A549 (cell line): ENCODE measurements at regions not wholly inside any gene's neighbourhood (a gene's known extent, or its start where the extent isn't known, plus 50 kb on each side); places are given as distances from the start of the nearest gene placed in this dataset.

ENCODE experiments used
- ATAC-seq, 2 experiments: fragments of 200-7000 bp in 1 of 2; fragments of >200 bp in 1 of 2; cut with Nextera tagmentation in 1 of 2; cut with Tn5 transposase in 1 of 2; 3 replicates each; pipeline versions ENCODE4 v1.8.0 to v1.9.1; 2018 to 2020; ENCODE audit warnings: mild to moderate bottlenecking in 1 of 2, moderate library complexity in 1 of 2
- CTCF ChIA-PET: fragments of 300-600 bp; sonication (Branson Sonifier 250); formaldehyde crosslinking; extraction: SDS; loops from one replicate; lab custom pipeline; 2021; ENCODE audit warnings: antibody characterized with exemption, inconsistent platforms; lab: Yijun Ruan, JAX
- POLR2A ChIA-PET: fragments of 350-600 bp; formaldehyde crosslinking; extraction: SDS; loops from one replicate; lab custom pipeline; 2021; ENCODE audit warnings: antibody characterized with exemption, inconsistent platforms; lab: Yijun Ruan, JAX
- DNase-seq, 2 experiments: peaks; one replicate each; pipeline versions ENCODE4 v3.0.0 to v3.0.0-alpha.2; 2011 to 2016; ENCODE audit warnings: low read depth in 1 of 2, low spot score in 1 of 2
- FAIRE-seq: peaks from 2 replicates; lab custom pipeline; 2011; peaks lifted over from hg19 to GRCh38; lab: Jason Lieb, UNC
- H3K27ac ChIP-seq, 2 experiments: fragments of >200 bp; sonication (Bioruptor Twin); formaldehyde crosslinking; 3 replicates each; pipeline ENCODE4 v1.5.1; 2016 to 2017
- H3K4me1 ChIP-seq: fragments of >200 bp; sonication (Bioruptor Twin); formaldehyde crosslinking; 3 replicates; pipeline ENCODE4 v1.6.1; 2016
- H3K4me2 ChIP-seq: fragments of >200 bp; sonication (Bioruptor Twin); formaldehyde crosslinking; 3 replicates; pipeline ENCODE4 v1.6.1; 2016
- H3K4me3 ChIP-seq: fragments of >200 bp; sonication (Bioruptor Twin); formaldehyde crosslinking; 3 replicates; pipeline ENCODE4 v1.5.1; 2016
- H3K9me3 ChIP-seq: fragments of >200 bp; sonication (Bioruptor Twin); formaldehyde crosslinking; 3 replicates; pipeline ENCODE4 v1.6.1; 2016
- BHLHE40 ChIP-seq: IDR thresholded peaks from 2 replicates; pipeline ENCODE4 v1.6.1; 2012; ENCODE audit warnings: low read depth, low read length, inconsistent platforms
- EHF ChIP-seq: fragments of 250-450 bp; sonication (Bioruptor Pico); IDR thresholded peaks from 2 replicates; pipeline ENCODE4 v1.5.0; 2020; ENCODE audit warnings: mild to moderate bottlenecking
- EHMT2 ChIP-seq: fragments of 200-600 bp; sonication (generic); IDR thresholded peaks from 2 replicates; pipeline ENCODE4 v1.6.1; 2016; ENCODE audit warnings: antibody characterized with exemption, low read depth, mild to moderate bottlenecking, moderate library complexity
- FOSB ChIP-seq: fragments of 250-450 bp; sonication (Bioruptor Pico); IDR thresholded peaks from 2 replicates; pipeline ENCODE4 v1.5.0; 2020; ENCODE audit warnings: mild to moderate bottlenecking, moderate library complexity
- FOSL2 ChIP-seq, 2 experiments: fragments of 450-650 bp in 1 of 2; fragments of >200 bp in 1 of 2; sonication (Bioruptor Twin) in 1 of 2; formaldehyde crosslinking; IDR thresholded peaks; 2 replicates each; pipeline versions ENCODE4 v1.5.0 to v1.6.1; 2016 to 2020; ENCODE audit warnings: mild to moderate bottlenecking in 1 of 2, moderate library complexity in 1 of 2
- GATA3 ChIP-seq: IDR thresholded peaks from 2 replicates; pipeline ENCODE4 v1.6.1; 2012; ENCODE audit warnings: borderline replicate concordance
- HOXB13 ChIP-seq: fragments of 250-450 bp; sonication (Bioruptor Pico); IDR thresholded peaks from 2 replicates; pipeline ENCODE4 v1.5.0; 2020; ENCODE audit warnings: low read depth, mild to moderate bottlenecking, moderate library complexity
- JUNB ChIP-seq: fragments of >200 bp; sonication (Bioruptor Twin); formaldehyde crosslinking; IDR thresholded peaks from 2 replicates; pipeline ENCODE4 v1.6.1; 2016
- KDM1A ChIP-seq: fragments of 200-600 bp; sonication (generic); IDR thresholded peaks from 2 replicates; pipeline ENCODE4 v1.6.1; 2016; ENCODE audit warnings: low read depth, mild to moderate bottlenecking
- MAFK ChIP-seq: fragments of 450-650 bp; IDR thresholded peaks from 2 replicates; pipeline ENCODE4 v1.6.1; 2014; ENCODE audit not compliant: partially characterized antibody
- NFE2L2 ChIP-seq: fragments of 150-350 bp; conservative IDR thresholded peaks from 2 replicates; pipeline ENCODE4 v1.6.1; 2014; ENCODE audit warnings: low read length
- NPAS2 ChIP-seq: fragments of 250-450 bp; sonication (Bioruptor Pico); IDR thresholded peaks from 2 replicates; pipeline ENCODE4 v1.8.0; 2022; ENCODE audit warnings: mild to moderate bottlenecking, moderate library complexity, borderline replicate concordance
- POLR2A ChIP-seq: IDR thresholded peaks from 2 replicates; pipeline ENCODE4 v1.6.1; 2012; ENCODE audit warnings: mild to moderate bottlenecking, low read length
- RAD21 ChIP-seq, 2 experiments: fragments of >200 bp in 1 of 2; sonication (Bioruptor Twin) in 1 of 2; formaldehyde crosslinking in 1 of 2; IDR thresholded peaks in 1 of 2; conservative IDR thresholded peaks in 1 of 2; 2 replicates in 1 of 2; 3 replicates in 1 of 2; pipeline ENCODE4 v1.6.1; 2012 to 2018; ENCODE audit warnings: inconsistent platforms in 1 of 2
- RNF2 ChIP-seq: fragments of 200-600 bp; sonication (generic); IDR thresholded peaks from 2 replicates; pipeline ENCODE4 v1.6.1; 2016; ENCODE audit warnings: low read depth, mild to moderate bottlenecking, antibody characterized with exemption, moderate library complexity, borderline replicate concordance
- SMC3 ChIP-seq: fragments of >200 bp; sonication (Bioruptor Twin); formaldehyde crosslinking; IDR thresholded peaks from 3 replicates; pipeline ENCODE4 v1.6.1; 2018; ENCODE audit warnings: inconsistent platforms
- ZFP36 ChIP-seq: fragments of 450-650 bp; IDR thresholded peaks from 2 replicates; pipeline ENCODE4 v1.6.1; 2014; ENCODE audit warnings: borderline replicate concordance; ENCODE audit not compliant: partially characterized antibody
- ZNF302 ChIP-seq: fragments of 250-450 bp; sonication (Bioruptor Pico); IDR thresholded peaks from 2 replicates; pipeline ENCODE4 v1.9.0; 2021; ENCODE audit warnings: inconsistent platforms, mild to moderate bottlenecking, moderate library complexity
- ZSCAN20 ChIP-seq: fragments of 250-450 bp; sonication (Bioruptor Pico); IDR thresholded peaks from 2 replicates; pipeline ENCODE4 v1.8.0; 2022; ENCODE audit warnings: mild to moderate bottlenecking, moderate library complexity
- WGBS: methylation state at CpG from one replicate; pipeline ENCODE4 v1.1.6; 2017; ENCODE audit errors: missing lambda C conversion rate; 5-methylcytosine and 5-hydroxymethylcytosine counted together
- TF ChIP-seq, protein P1 (sequence below): fragments of 250-450 bp; sonication (Bioruptor Pico); IDR thresholded peaks from 2 replicates; pipeline ENCODE4 v1.5.0; 2020; ENCODE audit warnings: low read depth, mild to moderate bottlenecking, moderate library complexity
- TF ChIP-seq, protein P2 (sequence below): fragments of >200 bp; sonication (Bioruptor Twin); formaldehyde crosslinking; IDR thresholded peaks from 3 replicates; pipeline ENCODE4 v1.5.1; 2016
- TF ChIP-seq, protein P3 (sequence below): IDR thresholded peaks from 2 replicates; pipeline ENCODE4 v1.6.1; 2012

DNA sequence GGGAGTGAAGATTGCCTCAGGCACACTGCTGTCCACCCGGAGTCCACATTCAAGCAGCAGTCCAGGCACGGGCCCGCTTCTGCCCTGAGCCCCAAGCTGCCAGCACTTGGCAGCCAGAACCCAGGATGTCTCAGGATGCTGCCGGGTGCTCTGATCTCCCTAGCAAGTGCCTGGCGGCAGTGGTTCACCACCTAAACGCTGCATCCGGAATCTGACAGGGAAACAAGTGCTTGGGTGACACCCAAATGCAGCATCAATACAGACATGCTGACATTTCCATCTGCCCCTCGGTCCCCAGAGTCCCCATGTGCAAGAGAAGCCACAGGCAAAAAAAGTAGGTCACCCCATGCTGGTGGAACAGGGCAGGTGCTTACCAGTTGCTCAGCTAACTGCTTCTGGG, 197.1 kb upstream of the RPL38 start:
- TF ChIP-seq, protein P1, sequence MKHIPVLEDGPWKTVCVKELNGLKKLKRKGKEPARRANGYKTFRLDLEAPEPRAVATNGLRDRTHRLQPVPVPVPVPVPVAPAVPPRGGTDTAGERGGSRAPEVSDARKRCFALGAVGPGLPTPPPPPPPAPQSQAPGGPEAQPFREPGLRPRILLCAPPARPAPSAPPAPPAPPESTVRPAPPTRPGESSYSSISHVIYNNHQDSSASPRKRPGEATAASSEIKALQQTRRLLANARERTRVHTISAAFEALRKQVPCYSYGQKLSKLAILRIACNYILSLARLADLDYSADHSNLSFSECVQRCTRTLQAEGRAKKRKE, result no peak
- TF ChIP-seq GATA3, result no peak
- no peak for TF ChIP-seq POLR2A
- TF ChIP-seq FOSB, result no peak
- TF ChIP-seq KDM1A, result no peak
- no peak for TF ChIP-seq HOXB13 (CRISPR knock-in tag)
- TF ChIP-seq ZSCAN20, result no peak
- no peak for TF ChIP-seq ZNF302 (CRISPR knock-in tag)
- TF ChIP-seq BHLHE40, result no peak
- TF ChIP-seq, all 56 proteins: peak for 0
- no peak overlapping the region for H3K27ac ChIP-seq
- no peak overlapping the region for H3K4me3 ChIP-seq
- no peak for DNase-seq
- CTCF ChIA-PET, result interaction anchor here (0.7 to 7.7 kb wide), 6 partner anchors 8 to 577 kb away, joined by 3 to 49 read pairs (median 4); no protein-coding TSS in a partner anchor
- FAIRE-seq, result no peak
- H3K4me1 ChIP-seq, result no peaks in the 10 kb centered on the region
- 51% methylated on average over 6 of the region's 8 CpGs for WGBS
- ATAC-seq, result no peak
- H3K9me3 ChIP-seq, result no peaks in the 10 kb centered on the region
- H3K4me2 ChIP-seq, result no peak overlapping the region
- POLR2A ChIA-PET, result no interaction called here

DNA sequence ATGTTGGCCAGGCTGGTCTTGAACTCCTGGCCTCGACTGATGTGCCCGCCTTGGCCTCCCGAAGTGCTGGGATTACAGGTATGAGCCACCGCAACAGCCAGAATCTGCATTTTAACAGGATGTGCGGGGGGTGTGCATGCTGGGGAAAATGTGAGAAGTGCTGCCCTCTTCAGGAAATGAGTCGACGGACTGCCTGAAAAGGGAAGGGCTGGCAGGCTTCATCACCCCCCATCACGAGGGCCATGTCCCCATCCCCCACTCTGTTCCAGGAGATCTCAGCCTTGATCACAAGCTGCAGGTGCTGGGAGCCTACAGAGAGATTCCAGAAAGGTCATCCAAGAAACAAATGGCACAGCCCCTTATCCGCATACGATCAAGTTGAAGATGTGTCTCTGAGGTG, 195.3 kb upstream of the RPL38 start:
- POLR2A ChIA-PET, result no interaction called here
- peak; percentile 51 to 82; a peak in 3 of 6 replicates for ATAC-seq
- peak; percentile 43 to 63 for DNase-seq
- H3K4me3 ChIP-seq, result no peak overlapping the region
- H3K4me2 ChIP-seq, result no peak overlapping the region
- H3K9me3 ChIP-seq, result no peaks in the 10 kb centered on the region
- no peak for FAIRE-seq
- 17% methylated on average over 10 of the region's 10 CpGs for WGBS
- CTCF ChIA-PET, result interaction anchor here (0.7 to 7.7 kb wide), 16 partner anchors 10 to 578 kb away, joined by 3 to 49 read pairs (median 5); no protein-coding TSS in a partner anchor
- TF ChIP-seq FOSL2 (IDR thresholded peaks at IDR 0.05) (no peak), FOSL2 (CRISPR knock-in tag; IDR thresholded peaks at IDR 0.05) (no peak), RAD21 (conservative IDR thresholded peaks at IDR 0.05 in 1 of 2, IDR thresholded peaks at IDR 0.05 in 1 of 2) (peak; percentile 39 to 45; a peak in 3 of 5 replicates), NPAS2 (CRISPR knock-in tag) (no peak), SMC3 (peak; percentile 35; the same call in 2 of the 3 replicates)
- TF ChIP-seq, protein P2, sequence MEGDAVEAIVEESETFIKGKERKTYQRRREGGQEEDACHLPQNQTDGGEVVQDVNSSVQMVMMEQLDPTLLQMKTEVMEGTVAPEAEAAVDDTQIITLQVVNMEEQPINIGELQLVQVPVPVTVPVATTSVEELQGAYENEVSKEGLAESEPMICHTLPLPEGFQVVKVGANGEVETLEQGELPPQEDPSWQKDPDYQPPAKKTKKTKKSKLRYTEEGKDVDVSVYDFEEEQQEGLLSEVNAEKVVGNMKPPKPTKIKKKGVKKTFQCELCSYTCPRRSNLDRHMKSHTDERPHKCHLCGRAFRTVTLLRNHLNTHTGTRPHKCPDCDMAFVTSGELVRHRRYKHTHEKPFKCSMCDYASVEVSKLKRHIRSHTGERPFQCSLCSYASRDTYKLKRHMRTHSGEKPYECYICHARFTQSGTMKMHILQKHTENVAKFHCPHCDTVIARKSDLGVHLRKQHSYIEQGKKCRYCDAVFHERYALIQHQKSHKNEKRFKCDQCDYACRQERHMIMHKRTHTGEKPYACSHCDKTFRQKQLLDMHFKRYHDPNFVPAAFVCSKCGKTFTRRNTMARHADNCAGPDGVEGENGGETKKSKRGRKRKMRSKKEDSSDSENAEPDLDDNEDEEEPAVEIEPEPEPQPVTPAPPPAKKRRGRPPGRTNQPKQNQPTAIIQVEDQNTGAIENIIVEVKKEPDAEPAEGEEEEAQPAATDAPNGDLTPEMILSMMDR, result peak; percentile 43
- TF ChIP-seq, protein P3, sequence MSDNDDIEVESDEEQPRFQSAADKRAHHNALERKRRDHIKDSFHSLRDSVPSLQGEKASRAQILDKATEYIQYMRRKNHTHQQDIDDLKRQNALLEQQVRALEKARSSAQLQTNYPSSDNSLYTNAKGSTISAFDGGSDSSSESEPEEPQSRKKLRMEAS, result peak; percentile 40; the same call in 1 of the 2 replicates
- no peaks in the 10 kb centered on the region for H3K4me1 ChIP-seq
- H3K27ac ChIP-seq, result no peak overlapping the region

DNA sequence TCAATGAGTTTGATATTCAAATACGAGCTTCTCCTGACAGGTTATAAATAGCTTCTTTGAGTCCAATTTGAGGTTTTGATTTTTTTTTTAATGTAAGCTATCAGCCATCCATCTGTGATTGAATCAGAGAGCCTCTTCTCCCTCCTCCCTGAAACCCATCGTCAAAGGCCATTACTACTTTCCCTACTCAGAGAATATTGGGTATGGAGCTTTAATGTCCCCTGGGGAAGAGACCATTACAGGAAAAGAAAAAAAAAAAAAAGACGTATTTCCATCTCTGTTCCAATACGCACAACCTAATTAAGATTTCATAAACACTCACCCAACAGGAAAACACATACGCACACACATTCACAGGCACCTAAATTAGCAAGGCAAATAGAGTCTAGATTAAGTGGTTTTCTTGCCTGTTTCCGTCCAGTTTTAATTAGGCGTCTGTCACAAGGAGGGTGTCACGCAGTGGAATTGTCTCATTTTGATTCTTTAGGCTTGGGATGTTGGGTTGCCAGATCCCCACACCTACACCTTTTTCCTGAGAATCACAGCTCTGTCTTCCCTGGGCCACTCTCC, 194.3 kb upstream of the RPL38 start:
- H3K9me3 ChIP-seq, result no peaks in the 10 kb centered on the region
- ATAC-seq (no peak), DNase-seq (no peak), FAIRE-seq (no peak)
- WGBS, result 48% methylated on average over 8 of the region's 8 CpGs
- ChIA-PET CTCF (interaction anchor here (0.7 to 7.7 kb wide), 11 partner anchors 9 to 579 kb away, joined by 3 to 49 read pairs (median 5); no protein-coding TSS in a partner anchor), POLR2A (no interaction called here)
- TF ChIP-seq JUNB, result no peak
- TF ChIP-seq RNF2, result no peak
- H3K27ac ChIP-seq, result no peak overlapping the region
- H3K4me3 ChIP-seq, result no peak overlapping the region
- no peaks in the 10 kb centered on the region for H3K4me1 ChIP-seq
- H3K4me2 ChIP-seq, result no peak overlapping the region

DNA sequence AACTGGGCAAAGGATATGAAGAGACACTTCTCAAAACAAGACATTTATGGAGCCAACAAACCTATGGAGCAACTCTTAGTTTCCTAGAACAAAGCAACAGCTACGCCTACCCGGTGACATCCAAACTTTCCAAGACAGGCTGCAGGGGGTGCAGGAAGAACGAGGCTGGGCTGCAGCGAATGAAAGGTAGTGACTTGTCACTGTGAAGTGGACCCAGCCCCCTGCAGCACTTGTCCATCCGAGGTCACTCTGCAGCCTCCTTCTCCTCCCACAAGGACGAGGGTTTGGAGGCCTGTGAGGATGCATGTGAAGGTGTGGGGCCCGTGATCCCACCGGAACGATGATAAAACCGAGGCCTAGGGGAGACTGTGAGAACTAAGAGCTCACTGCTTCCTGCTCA, 192.6 kb upstream of the RPL38 start:
- DNase-seq, result no peak
- Histone ChIP-seq H3K4me1 (no peaks in the 10 kb centered on the region), H3K9me3 (peaks cover 9% of the 10 kb centered on the region)
- 42% methylated on average over 10 of the region's 10 CpGs for WGBS
- FAIRE-seq, result no peak
- no peak for ATAC-seq
- POLR2A ChIA-PET, result no interaction called here
- TF ChIP-seq RAD21 (conservative IDR thresholded peaks at IDR 0.05 in 1 of 2, IDR thresholded peaks at IDR 0.05 in 1 of 2) (no peak), ZFP36 (no peak), NFE2L2 (no peak), MAFK (no peak), EHF (CRISPR knock-in tag) (no peak), EHMT2 (no peak), JUNB (no peak), FOSB (no peak)
- TF ChIP-seq, all 56 proteins: peak for 0
- Histone ChIP-seq H3K27ac (no peak overlapping the region), H3K4me3 (no peak overlapping the region), H3K4me2 (no peak overlapping the region)
- CTCF ChIA-PET, result interaction anchor here (0.8 to 7.7 kb wide), 5 partner anchors 9 to 425 kb away, joined by 3 to 49 read pairs (median 3); no protein-coding TSS in a partner anchor
